ENCODE measurements at regions not wholly inside any gene's neighbourhood (a gene's known extent, or its start where the extent isn't known, plus 50 kb on each side); places are given as distances from the start of the nearest gene placed in this dataset.

GRCh38 chr9:21696411-21696871, 106.0 kb upstream of the MTAP start:
- TF ChIP-seq CTCF (IDR thresholded peaks at IDR 0.05) (no peak), POLR2A (IDR thresholded peaks at IDR 0.05) (no peak), EP300 (IDR thresholded peaks at IDR 0.05) (no peak), POLR2AphosphoS5 (IDR thresholded peaks at IDR 0.05) (no peak)

All from gastroesophageal sphincter (tissue), 3 donors.